ENCODE measurements at regions not wholly inside any gene's neighbourhood (a gene's known extent, or its start where the extent isn't known, plus 50 kb on each side); places are given as distances from the start of the nearest gene placed in this dataset.
"Not testable (repeated sequence)": the region's sequence is repeated elsewhere in the genome, so short reads cannot be mapped to it uniquely, and the experiment has no call there.

- H3K4me1 Mint-ChIP-seq, result no peaks in the 10 kb centered on the region
- no peak overlapping the region for H3K27ac Mint-ChIP-seq
- no peaks in the 10 kb centered on the region for H3K36me3 Mint-ChIP-seq (ENCODE audit: low read depth)
- peaks cover 8% of the 10 kb centered on the region for H3K9me3 Mint-ChIP-seq
- ATAC-seq, result no peak
- no peak overlapping the region for H3K4me3 Mint-ChIP-seq
- H3K27me3 Mint-ChIP-seq, result no peaks in the 10 kb centered on the region
- no peak for DNase-seq
These were observed 934.9 kb downstream of the KCNJ2 start for GRCh38 chr17:71104225-71104624.

GRCh38 chr17:71106056-71106455 is 936.7 kb downstream of the KCNJ2 start:
- ATAC-seq, result not testable (repeated sequence)
- H3K9me3 Mint-ChIP-seq, result peaks cover 11% of the 10 kb centered on the region

GRCh38 chr17:71107136-71107535 is 937.8 kb downstream of the KCNJ2 start:
- Mint-ChIP-seq H3K36me3 (ENCODE audit: low read depth) (no peaks in the 10 kb centered on the region), H3K9me3 (peaks cover 11% of the 10 kb centered on the region), H3K4me3 (no peak overlapping the region), H3K27me3 (no peaks in the 10 kb centered on the region), H3K4me1 (no peaks in the 10 kb centered on the region), H3K27ac (no peak overlapping the region)
- ATAC-seq (no peak), DNase-seq (no peak)

More at GRCh38 chr17:71106056-71106455, 936.7 kb downstream of the KCNJ2 start:
- H3K4me1 Mint-ChIP-seq; H3K27me3 Mint-ChIP-seq; H3K27ac Mint-ChIP-seq; H3K4me3 Mint-ChIP-seq; DNase-seq; H3K36me3 Mint-ChIP-seq (ENCODE audit: low read depth): not testable (repeated sequence)

DNA sequence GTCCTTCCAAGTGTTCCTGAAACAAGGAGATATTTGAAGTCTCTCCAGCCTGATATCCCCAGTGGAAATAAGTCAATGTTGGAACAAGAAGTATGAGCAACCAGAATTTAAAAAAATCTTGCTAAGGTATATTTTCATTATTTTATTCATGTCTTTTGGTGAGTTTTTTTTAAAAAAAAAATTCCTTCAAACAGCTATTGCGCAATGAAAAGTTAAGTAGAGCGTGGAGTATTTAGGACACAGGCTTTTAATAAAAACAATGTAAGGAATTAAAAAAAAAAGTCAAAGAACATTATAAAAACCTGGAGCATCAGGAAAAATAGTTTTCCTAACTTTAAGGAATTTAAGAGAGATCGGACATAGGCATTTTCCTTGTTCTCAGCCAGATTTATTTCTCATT is 940.4 kb downstream of the KCNJ2 start:
- no peaks in the 10 kb centered on the region for H3K27me3 Mint-ChIP-seq
- H3K4me1 Mint-ChIP-seq, result no peaks in the 10 kb centered on the region
- H3K9me3 Mint-ChIP-seq, result peaks cover 3% of the 10 kb centered on the region
- ATAC-seq (no peak), DNase-seq (no peak)
- no peak overlapping the region for H3K27ac Mint-ChIP-seq
- H3K4me3 Mint-ChIP-seq, result no peak overlapping the region
- no peaks in the 10 kb centered on the region for H3K36me3 Mint-ChIP-seq (ENCODE audit: low read depth)

DNA sequence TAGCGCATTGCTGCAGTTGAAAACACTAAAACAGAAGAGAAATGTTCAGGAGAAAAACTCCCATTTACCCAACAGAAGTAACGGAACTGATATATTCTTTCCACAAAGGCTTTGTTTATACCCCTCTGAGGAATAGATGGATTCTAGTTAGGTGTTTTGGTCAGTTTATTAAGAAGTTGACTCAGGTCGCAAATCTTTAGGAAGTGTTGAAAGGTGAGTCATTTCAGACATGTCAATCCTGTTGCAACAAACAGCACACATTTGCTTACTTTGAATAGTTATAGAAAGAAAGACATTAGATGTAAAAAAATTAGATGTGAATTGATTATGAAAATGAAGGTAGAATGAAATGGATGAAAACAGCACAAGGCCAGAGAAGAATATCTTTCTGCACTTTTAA is 941.0 kb downstream of the KCNJ2 start:
- DNase-seq (no peak), ATAC-seq (no peak)
- Mint-ChIP-seq H3K36me3 (ENCODE audit: low read depth) (no peaks in the 10 kb centered on the region), H3K9me3 (peaks cover 3% of the 10 kb centered on the region), H3K27me3 (no peaks in the 10 kb centered on the region), H3K4me1 (no peaks in the 10 kb centered on the region), H3K4me3 (no peak overlapping the region), H3K27ac (no peak overlapping the region)

DNA sequence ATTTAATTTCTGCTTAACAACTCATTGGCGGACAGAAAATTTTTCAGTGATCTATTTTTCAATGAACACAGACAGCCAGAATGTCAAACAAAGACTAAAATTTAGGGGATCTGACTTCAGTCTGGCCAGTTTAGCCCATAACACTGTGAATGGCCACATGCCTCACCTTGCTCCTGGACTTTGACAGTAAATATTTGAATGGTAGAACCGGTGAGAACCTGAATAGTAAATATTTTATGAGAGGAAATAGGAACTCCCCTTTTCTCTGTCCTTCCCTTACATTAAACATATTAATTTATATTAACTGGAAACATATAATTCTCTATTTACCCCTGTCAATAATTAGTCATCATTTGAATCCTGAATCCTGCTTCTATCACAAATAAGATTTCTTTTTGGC is 942.1 kb downstream of the KCNJ2 start:
- DNase-seq (no peak), ATAC-seq (no peak)
- Mint-ChIP-seq H3K4me1 (no peaks in the 10 kb centered on the region), H3K27me3 (no peaks in the 10 kb centered on the region), H3K27ac (no peak overlapping the region), H3K4me3 (no peak overlapping the region), H3K36me3 (ENCODE audit: low read depth) (no peaks in the 10 kb centered on the region), H3K9me3 (peaks cover 3% of the 10 kb centered on the region)

DNA sequence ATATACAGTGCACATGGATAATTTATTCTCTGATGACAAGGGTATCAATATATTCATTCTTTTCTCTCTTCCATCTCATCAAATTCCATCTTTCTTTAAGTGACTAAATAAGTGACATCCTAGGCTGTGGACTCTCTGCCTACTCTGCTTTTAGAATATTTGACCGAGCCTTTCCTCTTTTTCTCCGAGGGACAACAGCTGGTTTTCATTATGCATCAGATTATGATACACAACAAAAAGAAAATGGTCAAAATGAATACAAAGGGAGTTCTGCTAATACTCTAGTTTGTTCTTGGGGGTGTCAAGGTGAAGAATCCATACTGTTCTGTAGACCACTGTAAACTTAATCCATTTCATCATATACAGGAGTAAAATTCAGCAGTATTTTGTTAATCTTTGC is 942.6 kb downstream of the KCNJ2 start:
- DNase-seq (no peak), ATAC-seq (no peak)
- Mint-ChIP-seq H3K9me3 (peaks cover 3% of the 10 kb centered on the region), H3K27me3 (no peaks in the 10 kb centered on the region), H3K36me3 (ENCODE audit: low read depth) (no peaks in the 10 kb centered on the region), H3K27ac (no peak overlapping the region), H3K4me1 (no peaks in the 10 kb centered on the region), H3K4me3 (no peak overlapping the region)

DNA sequence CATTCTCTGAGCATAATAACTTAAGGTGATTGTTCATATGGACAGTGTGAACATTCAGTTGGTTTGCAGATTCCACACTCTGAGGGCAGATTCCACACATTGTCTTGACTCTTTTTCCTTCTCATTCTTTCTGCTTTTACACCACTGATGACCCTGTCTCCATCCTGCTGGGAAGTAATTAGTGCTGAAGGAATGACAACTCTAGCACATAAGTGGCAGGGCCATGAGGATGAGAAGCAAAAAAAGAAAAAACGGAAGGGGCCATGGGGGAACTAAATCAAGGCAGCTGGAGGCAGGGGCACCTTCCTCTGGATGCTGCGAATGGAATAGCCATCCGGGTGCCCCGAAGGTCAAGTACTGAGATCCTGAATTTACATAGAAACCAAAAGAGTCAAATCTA is 944.0 kb downstream of the KCNJ2 start:
- no peaks in the 10 kb centered on the region for H3K27me3 Mint-ChIP-seq
- H3K36me3 Mint-ChIP-seq (ENCODE audit: low read depth), result no peaks in the 10 kb centered on the region
- DNase-seq, result no peak
- no peak for ATAC-seq
- H3K4me3 Mint-ChIP-seq, result no peak overlapping the region
- H3K27ac Mint-ChIP-seq, result no peak overlapping the region
- H3K9me3 Mint-ChIP-seq, result peaks cover 9% of the 10 kb centered on the region
- no peaks in the 10 kb centered on the region for H3K4me1 Mint-ChIP-seq

GRCh38 chr17:71114911-71115668 is 945.8 kb downstream of the KCNJ2 start:
- peaks cover 9% of the 10 kb centered on the region for H3K9me3 Mint-ChIP-seq
- no peak overlapping the region for H3K4me3 Mint-ChIP-seq
- no peaks in the 10 kb centered on the region for H3K36me3 Mint-ChIP-seq (ENCODE audit: low read depth)
- DNase-seq (no peak), ATAC-seq (no peak)
- no peaks in the 10 kb centered on the region for H3K27me3 Mint-ChIP-seq
- no peaks in the 10 kb centered on the region for H3K4me1 Mint-ChIP-seq
- H3K27ac Mint-ChIP-seq, result no peak overlapping the region

DNA sequence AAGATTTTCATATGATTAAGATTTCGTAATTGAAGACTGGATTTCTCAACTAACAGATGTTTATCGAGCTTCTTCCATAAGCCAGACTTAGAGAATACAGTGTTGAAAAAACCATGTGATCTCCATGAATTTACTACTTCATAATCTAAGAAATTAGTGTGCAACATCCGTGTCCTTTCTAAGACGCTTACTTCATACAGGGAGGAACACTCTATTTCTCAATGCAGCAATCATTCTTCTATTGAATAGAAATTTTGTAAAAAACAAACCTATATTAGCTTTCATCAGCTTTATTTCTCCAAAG is 946.3 kb downstream of the KCNJ2 start:
- Mint-ChIP-seq H3K9me3 (peaks cover 6% of the 10 kb centered on the region), H3K27me3 (no peaks in the 10 kb centered on the region), H3K4me1 (no peaks in the 10 kb centered on the region), H3K4me3 (no peak overlapping the region), H3K36me3 (ENCODE audit: low read depth) (no peaks in the 10 kb centered on the region), H3K27ac (no peak overlapping the region)
- DNase-seq (no peak), ATAC-seq (no peak)

GRCh38 chr17:71117466-71117865 is 948.1 kb downstream of the KCNJ2 start:
- H3K9me3 Mint-ChIP-seq, result peaks cover 14% of the 10 kb centered on the region
- H3K27me3 Mint-ChIP-seq, result no peaks in the 10 kb centered on the region
- no peak overlapping the region for H3K27ac Mint-ChIP-seq
- no peaks in the 10 kb centered on the region for H3K4me1 Mint-ChIP-seq
- DNase-seq, result no peak
- no peak for ATAC-seq
- no peak overlapping the region for H3K4me3 Mint-ChIP-seq
- no peaks in the 10 kb centered on the region for H3K36me3 Mint-ChIP-seq (ENCODE audit: low read depth)

DNA sequence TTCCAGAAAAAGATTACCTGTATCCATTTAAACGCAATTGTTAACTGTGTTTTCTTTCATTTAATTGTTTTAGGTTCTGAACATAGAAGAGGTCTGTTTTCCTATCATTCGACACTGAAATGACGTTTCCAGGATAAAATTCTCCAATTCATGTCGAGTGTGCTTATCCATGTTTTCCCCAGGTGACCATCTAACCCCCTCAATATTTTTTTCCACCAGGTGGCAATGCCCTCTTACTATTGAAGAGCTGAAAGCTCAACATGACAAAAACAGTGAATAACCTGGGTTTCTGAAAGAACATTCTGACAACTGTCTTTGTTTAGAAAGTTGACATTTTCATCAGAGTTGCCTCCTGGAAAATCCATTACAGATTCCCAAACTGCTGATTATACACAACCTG is 948.7 kb downstream of the KCNJ2 start:
- no peaks in the 10 kb centered on the region for H3K4me1 Mint-ChIP-seq
- H3K36me3 Mint-ChIP-seq (ENCODE audit: low read depth), result no peaks in the 10 kb centered on the region
- no peak overlapping the region for H3K4me3 Mint-ChIP-seq
- H3K27me3 Mint-ChIP-seq, result no peaks in the 10 kb centered on the region
- no peak overlapping the region for H3K27ac Mint-ChIP-seq
- no peak for ATAC-seq
- peaks cover 14% of the 10 kb centered on the region for H3K9me3 Mint-ChIP-seq
- no peak for DNase-seq

- Mint-ChIP-seq H3K27me3 (no peaks in the 10 kb centered on the region), H3K27ac (no peak overlapping the region), H3K36me3 (ENCODE audit: low read depth) (no peaks in the 10 kb centered on the region), H3K4me3 (no peak overlapping the region), H3K4me1 (no peaks in the 10 kb centered on the region), H3K9me3 (peaks cover 8% of the 10 kb centered on the region)
- DNase-seq (no peak), ATAC-seq (no peak)
These were observed 958.1 kb downstream of the KCNJ2 start for GRCh38 chr17:71127416-71127815.

GRCh38 chr17:71142333-71142732 is 973.0 kb downstream of the KCNJ2 start:
- Mint-ChIP-seq H3K4me1 (no peaks in the 10 kb centered on the region), H3K9me3 (no peaks in the 10 kb centered on the region), H3K36me3 (ENCODE audit: low read depth) (no peaks in the 10 kb centered on the region), H3K27ac (no peak overlapping the region), H3K4me3 (no peak overlapping the region), H3K27me3 (peaks cover 2% of the 10 kb centered on the region)
- ATAC-seq (no peak), DNase-seq (no peak)

- no peak overlapping the region for H3K27ac Mint-ChIP-seq
- no peak for ATAC-seq
- no peaks in the 10 kb centered on the region for H3K9me3 Mint-ChIP-seq
- H3K4me1 Mint-ChIP-seq, result no peaks in the 10 kb centered on the region
- H3K4me3 Mint-ChIP-seq, result no peak overlapping the region
- H3K36me3 Mint-ChIP-seq (ENCODE audit: low read depth), result no peaks in the 10 kb centered on the region
- H3K27me3 Mint-ChIP-seq, result peaks cover 2% of the 10 kb centered on the region
- no peak for DNase-seq
These were observed 975.3 kb upstream of the SOX9 start for GRCh38 chr17:71145486-71145885.

GRCh38 chr17:71147906-71148305 is 972.9 kb upstream of the SOX9 start:
- Mint-ChIP-seq H3K36me3 (ENCODE audit: low read depth) (no peaks in the 10 kb centered on the region), H3K27ac (no peak overlapping the region), H3K4me1 (no peaks in the 10 kb centered on the region)

More at GRCh38 chr17:71147906-71148305, 972.9 kb upstream of the SOX9 start:
- no peak for DNase-seq
- peaks cover 2% of the 10 kb centered on the region for H3K27me3 Mint-ChIP-seq
- no peak overlapping the region for H3K4me3 Mint-ChIP-seq
- peaks cover 3% of the 10 kb centered on the region for H3K9me3 Mint-ChIP-seq
- ATAC-seq, result no peak

All from activated naive CD8-positive, alpha-beta T cell treated with anti-CD3 and anti-CD28 coated beads, Interleukin-2, amount 50 U/mL, for 24 hours (primary cell).